ENCODE measurements at regions not wholly inside any gene's neighbourhood (a gene's known extent, or its start where the extent isn't known, plus 50 kb on each side); places are given as distances from the start of the nearest gene placed in this dataset.

GRCh38 chr6:78517399-78517798 lies 350.0 kb upstream of the IRAK1BP1 start:
- TF ChIP-seq CTCF (IDR thresholded peaks at IDR 0.05) (no peak), POLR2A (IDR thresholded peaks at IDR 0.05) (no peak)
